ENCODE measurements at regions not wholly inside any gene's neighbourhood (a gene's known extent, or its start where the extent isn't known, plus 50 kb on each side); places are given as distances from the start of the nearest gene placed in this dataset.

- ChIA-PET POLR2A (no interaction called here), CTCF (interaction anchor here (0.6 kb wide), 2 partner anchors 15 to 768 kb away, joined by 3 read pairs; no protein-coding TSS in a partner anchor)
- intact Hi-C loops (cut with micrococcal nuclease) = no loop called here
- no peaks in the 10 kb centered on the region for H3K4me1 Mint-ChIP-seq (ENCODE audit: insufficient read depth, unreplicated experiment)
- no peaks in the 10 kb centered on the region for H3K9me3 Mint-ChIP-seq (ENCODE audit: unreplicated experiment)
- H3K36me3 Mint-ChIP-seq (ENCODE audit: insufficient read depth, unreplicated experiment) = no peaks in the 10 kb centered on the region
- no peak overlapping the region for H3K27ac Mint-ChIP-seq (ENCODE audit: low read depth, unreplicated experiment)
- BruUV-seq (replicated peaks) = no TSS peak
- no peak overlapping the region for H3K4me3 Mint-ChIP-seq (ENCODE audit: unreplicated experiment)
- no peak for TF ChIP-seq CTCF (IDR thresholded peaks at IDR 0.05; ENCODE audit: unreplicated experiment)
- H3K27me3 Mint-ChIP-seq (ENCODE audit: insufficient read depth, unreplicated experiment) = peaks cover 32% of the 10 kb centered on the region
- DNase-seq (ENCODE audit: unreplicated experiment) = no peak
Measured at GRCh38 chr17:45688820-45689219, 95.3 kb upstream of the CRHR1 start.

DNA sequence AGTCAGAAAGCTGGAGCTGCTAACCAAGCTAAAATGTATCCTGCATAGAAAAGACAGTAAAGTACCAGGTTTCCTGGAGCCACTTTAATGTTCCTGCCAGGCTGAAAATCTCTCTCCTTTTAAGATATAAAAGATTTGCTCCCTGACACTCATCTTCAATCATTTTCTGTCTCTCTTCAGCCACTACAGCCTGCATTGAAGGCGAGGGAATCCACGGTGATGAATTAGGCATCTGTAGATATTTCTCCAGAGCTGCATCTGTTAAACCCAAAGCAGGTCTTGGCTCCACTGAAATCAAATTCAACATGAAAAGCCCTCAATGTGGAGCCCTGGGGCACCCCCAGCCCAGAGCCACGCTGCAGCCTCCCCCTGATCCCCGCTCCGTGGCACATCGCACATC is 94.7 kb upstream of the CRHR1 start:
- intact Hi-C loops (cut with micrococcal nuclease) = no loop called here
- H3K4me3 Mint-ChIP-seq (ENCODE audit: unreplicated experiment) = no peak overlapping the region
- CTCF ChIA-PET = interaction anchor here (0.6 kb wide), 2 partner anchors 15 to 769 kb away, joined by 3 read pairs; no protein-coding TSS in a partner anchor
- H3K4me1 Mint-ChIP-seq (ENCODE audit: insufficient read depth, unreplicated experiment) = no peaks in the 10 kb centered on the region
- peaks cover 34% of the 10 kb centered on the region for H3K27me3 Mint-ChIP-seq (ENCODE audit: insufficient read depth, unreplicated experiment)
- DNase-seq (ENCODE audit: unreplicated experiment) = no peak
- no peaks in the 10 kb centered on the region for H3K36me3 Mint-ChIP-seq (ENCODE audit: insufficient read depth, unreplicated experiment)
- H3K9me3 Mint-ChIP-seq (ENCODE audit: unreplicated experiment) = no peaks in the 10 kb centered on the region
- TF ChIP-seq CTCF (IDR thresholded peaks at IDR 0.05; ENCODE audit: unreplicated experiment) = no peak
- BruUV-seq (replicated peaks) = no TSS peak
- POLR2A ChIA-PET = no interaction called here
- H3K27ac Mint-ChIP-seq (ENCODE audit: low read depth, unreplicated experiment) = no peak overlapping the region

- ChIA-PET CTCF (no interaction called here), POLR2A (no interaction called here)
- BruUV-seq (replicated peaks) = no TSS peak
- H3K36me3 Mint-ChIP-seq (ENCODE audit: insufficient read depth, unreplicated experiment) = no peaks in the 10 kb centered on the region
- H3K27ac Mint-ChIP-seq (ENCODE audit: low read depth, unreplicated experiment) = no peak overlapping the region
- no peak overlapping the region for H3K4me3 Mint-ChIP-seq (ENCODE audit: unreplicated experiment)
- no peak for DNase-seq (ENCODE audit: unreplicated experiment)
- no peak for TF ChIP-seq CTCF (IDR thresholded peaks at IDR 0.05; ENCODE audit: unreplicated experiment)
- H3K4me1 Mint-ChIP-seq (ENCODE audit: insufficient read depth, unreplicated experiment) = no peaks in the 10 kb centered on the region
- H3K27me3 Mint-ChIP-seq (ENCODE audit: insufficient read depth, unreplicated experiment) = peaks cover 46% of the 10 kb centered on the region
- intact Hi-C loops (cut with micrococcal nuclease) = no loop called here
- no peaks in the 10 kb centered on the region for H3K9me3 Mint-ChIP-seq (ENCODE audit: unreplicated experiment)
Measured at GRCh38 chr17:45690625-45691275, 93.4 kb upstream of the CRHR1 start.

GRCh38 chr17:45692661-45693060 is 91.5 kb upstream of the CRHR1 start:
- no peak for TF ChIP-seq CTCF (IDR thresholded peaks at IDR 0.05; ENCODE audit: unreplicated experiment)
- ChIA-PET POLR2A (no interaction called here), CTCF (no interaction called here)
- intact Hi-C loops (cut with micrococcal nuclease) = no loop called here
- H3K4me1 Mint-ChIP-seq (ENCODE audit: insufficient read depth, unreplicated experiment) = no peaks in the 10 kb centered on the region
- no peak overlapping the region for H3K4me3 Mint-ChIP-seq (ENCODE audit: unreplicated experiment)
- H3K27ac Mint-ChIP-seq (ENCODE audit: low read depth, unreplicated experiment) = no peak overlapping the region
- H3K9me3 Mint-ChIP-seq (ENCODE audit: unreplicated experiment) = no peaks in the 10 kb centered on the region
- H3K27me3 Mint-ChIP-seq (ENCODE audit: insufficient read depth, unreplicated experiment) = peaks cover 49% of the 10 kb centered on the region
- DNase-seq (ENCODE audit: unreplicated experiment) = no peak
- no TSS peak for BruUV-seq (replicated peaks)
- H3K36me3 Mint-ChIP-seq (ENCODE audit: insufficient read depth, unreplicated experiment) = no peaks in the 10 kb centered on the region

Measured in MCF 10A (cell line).